Stimulated activated CD8-positive, alpha-beta memory T cell treated with anti-CD3 and anti-CD28 coated beads, Interleukin-12 subunit alpha, Interleukin-12 subunit beta, amount 100 ng/mL, for 24 hours (primary cell): ENCODE measurements at regions not wholly inside any gene's neighbourhood (a gene's known extent, or its start where the extent isn't known, plus 50 kb on each side); places are given as distances from the start of the nearest gene placed in this dataset.

Source experiments
- DNase-seq: peaks from one replicate; pipeline ENCODE4 v3.0.0-alpha.2; 2020; ENCODE audit errors: extremely low read depth

GRCh38 chr2:217273162-217273561, 413.3 kb upstream of the TNP1 start:
- DNase-seq, result no peak

DNA sequence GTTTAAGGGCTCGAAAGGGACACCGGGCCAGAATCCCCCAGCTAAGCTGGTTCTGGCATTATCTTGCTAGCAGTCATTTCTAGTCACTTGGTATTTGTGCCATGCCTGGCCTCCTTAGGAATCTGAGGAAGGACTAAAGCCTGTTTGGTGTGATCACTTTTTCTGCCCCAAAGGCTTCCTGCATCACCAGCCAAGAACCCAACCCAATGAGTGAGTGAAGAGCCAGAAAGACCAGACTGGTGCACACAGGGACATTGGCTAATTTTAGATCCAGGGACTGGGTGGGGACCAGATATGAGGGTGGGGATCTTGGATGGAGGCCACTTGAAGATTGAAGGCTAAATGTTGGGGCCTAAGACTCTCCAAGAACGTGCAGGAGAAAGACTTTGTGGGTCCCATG, 411.9 kb upstream of the TNP1 start:
- DNase-seq, result no peak

- DNase-seq, result no peak
These were observed 410.7 kb upstream of the TNP1 start for GRCh38 chr2:217270485-217271121.

DNA sequence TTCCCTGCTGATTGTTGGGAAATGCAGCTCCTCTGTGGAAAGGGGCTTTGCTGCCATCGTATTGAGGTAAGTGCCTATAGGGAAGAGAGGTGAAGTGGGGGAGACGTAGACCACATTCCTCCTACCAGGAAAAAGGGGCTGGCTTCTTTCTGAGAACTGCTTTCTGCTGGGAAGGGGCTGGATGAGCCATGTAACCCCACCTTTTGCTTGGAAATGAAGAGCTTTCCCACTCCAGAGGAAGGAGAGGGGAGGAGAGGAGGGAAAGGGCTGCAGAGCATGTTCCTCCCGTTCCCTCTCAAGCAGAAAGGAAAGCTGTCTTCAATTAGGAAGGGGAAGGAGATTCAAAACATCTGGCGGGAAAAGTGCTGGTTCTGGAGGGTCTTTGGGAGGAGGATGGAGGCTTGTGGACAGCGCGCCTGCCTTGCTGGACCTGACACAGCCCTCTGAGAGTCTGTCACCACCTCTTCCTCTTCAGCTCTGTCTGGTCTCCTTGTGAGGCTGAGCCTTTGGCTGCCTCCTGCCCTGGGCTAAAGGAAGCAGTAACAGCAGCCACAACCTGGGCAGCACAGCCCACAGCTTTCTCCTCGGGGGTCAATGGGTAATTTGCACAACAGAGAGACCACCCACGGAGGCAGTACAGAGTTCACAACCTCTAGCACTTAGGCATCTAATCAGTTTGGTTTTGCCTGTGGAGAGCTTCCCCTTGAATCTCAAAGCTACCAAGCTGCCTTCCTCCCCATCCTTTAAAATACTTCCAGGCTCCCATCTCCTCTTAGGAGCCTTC, 410.0 kb upstream of the TNP1 start:
- no peak for DNase-seq

DNA sequence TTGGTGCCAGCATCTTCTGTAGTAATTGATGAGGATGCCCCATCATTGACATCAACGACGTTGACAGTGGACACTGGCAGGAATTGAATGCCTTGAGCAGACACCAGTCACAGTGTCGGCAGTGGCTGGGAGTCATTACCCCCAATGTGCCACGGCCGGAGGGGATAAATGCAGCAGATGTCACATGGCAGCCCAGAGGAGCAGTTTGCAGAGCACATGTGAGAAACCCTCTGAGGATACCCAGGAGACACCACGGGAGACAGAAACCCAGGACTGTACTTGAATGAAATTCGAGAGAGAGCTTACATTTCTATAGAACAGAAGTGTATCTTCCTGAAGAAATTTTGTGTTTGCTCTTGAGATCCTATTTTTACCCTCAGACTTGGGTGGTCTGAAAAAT, 409.1 kb upstream of the TNP1 start:
- DNase-seq, result no peak

GRCh38 chr2:217267758-217268157, 407.9 kb upstream of the TNP1 start:
- no peak for DNase-seq

- no peak for DNase-seq
These were observed 403.9 kb upstream of the TNP1 start for GRCh38 chr2:217263756-217264155.

GRCh38 chr2:217262911-217263310, 403.0 kb upstream of the TNP1 start:
- DNase-seq, result no peak

DNA sequence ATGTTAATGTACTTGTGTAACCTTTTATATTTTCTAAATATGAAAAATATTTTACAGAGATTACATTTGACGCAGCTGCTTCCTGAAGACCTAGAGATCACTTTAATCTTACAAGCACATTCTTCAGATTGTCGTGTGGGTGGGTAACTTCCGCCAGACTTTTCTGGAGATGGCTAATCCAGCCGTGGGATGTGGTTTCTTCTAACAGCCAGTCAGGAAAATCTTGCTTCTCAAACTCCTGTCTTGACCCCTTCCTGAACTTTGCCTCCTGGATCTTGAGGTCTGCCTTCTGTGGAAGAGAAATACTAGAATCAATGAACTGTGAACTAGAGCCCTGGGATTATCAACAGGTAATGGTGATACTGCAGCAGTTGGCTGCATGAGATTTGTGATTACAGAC, 401.6 kb upstream of the TNP1 start:
- DNase-seq, result no peak

DNA sequence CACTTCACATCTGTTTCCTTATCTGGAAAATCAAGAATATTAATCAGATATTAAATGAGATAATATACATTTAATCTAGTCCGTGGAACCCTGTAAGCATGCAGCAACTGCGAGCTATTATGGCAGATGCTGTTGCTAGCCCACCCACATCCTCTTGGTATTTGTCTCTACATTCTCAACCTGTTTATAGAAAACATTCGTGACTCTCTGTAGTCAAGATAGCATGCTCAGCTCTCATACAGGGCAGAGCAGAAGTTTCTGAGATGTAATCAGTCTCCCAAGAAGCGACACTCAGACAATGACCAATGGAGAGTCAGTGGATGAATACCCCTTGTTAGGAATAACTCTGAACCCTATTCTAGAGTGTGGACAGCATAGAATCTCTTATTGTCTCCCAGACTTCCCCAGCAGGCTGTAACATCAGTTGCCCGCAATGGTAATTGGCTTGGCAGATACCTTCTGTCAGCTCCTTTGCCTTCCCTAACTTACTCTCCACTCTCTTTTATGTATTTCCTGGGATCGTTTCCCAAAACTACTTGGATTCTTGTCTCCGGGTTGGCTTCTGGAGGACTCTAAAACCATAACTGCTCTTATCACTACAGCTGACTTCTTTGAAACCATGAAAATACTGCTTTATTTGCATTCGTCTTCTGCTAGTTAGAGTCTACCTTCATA, 400.7 kb upstream of the TNP1 start:
- DNase-seq, result no peak

DNA sequence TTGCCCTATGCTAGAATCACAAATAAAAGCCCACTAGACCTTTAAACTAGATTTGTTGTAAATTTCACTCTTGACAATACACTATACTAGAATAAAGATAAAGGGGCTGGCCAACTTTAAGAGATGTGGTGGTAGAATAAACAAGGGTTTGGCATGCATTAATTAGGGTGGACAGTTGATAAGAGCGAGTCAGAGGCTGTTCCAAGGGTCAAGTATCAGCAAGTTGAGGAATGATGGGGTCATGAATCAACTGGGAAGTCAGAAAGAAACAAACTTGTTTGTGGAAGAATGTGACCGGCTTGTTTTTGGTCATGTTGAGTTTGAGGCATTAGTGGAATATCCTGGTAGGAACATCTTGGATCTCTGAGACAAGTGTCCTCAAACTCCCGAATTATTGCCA, 398.3 kb upstream of the TNP1 start:
- no peak for DNase-seq

DNA sequence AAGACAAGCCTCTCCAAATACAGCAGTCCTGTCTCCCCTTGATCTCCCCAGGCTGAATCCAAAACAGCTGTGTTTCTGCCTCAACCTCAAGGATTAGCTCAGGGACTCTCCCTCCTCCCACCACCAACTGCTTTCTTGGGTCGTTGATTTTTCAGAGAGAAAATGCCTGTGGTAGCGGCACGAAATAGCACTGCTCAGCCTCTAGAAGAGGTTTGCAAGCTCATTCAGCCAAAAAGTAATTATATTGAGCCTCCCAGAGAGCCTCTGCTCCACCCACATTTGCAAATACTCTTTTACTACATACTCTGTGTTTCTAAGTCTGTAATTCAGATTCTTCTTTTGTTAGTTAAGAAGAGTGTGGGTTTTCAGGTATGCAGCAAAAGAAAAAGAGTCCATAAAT, 396.4 kb upstream of the TNP1 start:
- no peak for DNase-seq

- DNase-seq, result no peak
These were observed 394.2 kb upstream of the TNP1 start for GRCh38 chr2:217254111-217254510.

- no peak for DNase-seq
These were observed 392.3 kb upstream of the TNP1 start for GRCh38 chr2:217252181-217252580.

DNA sequence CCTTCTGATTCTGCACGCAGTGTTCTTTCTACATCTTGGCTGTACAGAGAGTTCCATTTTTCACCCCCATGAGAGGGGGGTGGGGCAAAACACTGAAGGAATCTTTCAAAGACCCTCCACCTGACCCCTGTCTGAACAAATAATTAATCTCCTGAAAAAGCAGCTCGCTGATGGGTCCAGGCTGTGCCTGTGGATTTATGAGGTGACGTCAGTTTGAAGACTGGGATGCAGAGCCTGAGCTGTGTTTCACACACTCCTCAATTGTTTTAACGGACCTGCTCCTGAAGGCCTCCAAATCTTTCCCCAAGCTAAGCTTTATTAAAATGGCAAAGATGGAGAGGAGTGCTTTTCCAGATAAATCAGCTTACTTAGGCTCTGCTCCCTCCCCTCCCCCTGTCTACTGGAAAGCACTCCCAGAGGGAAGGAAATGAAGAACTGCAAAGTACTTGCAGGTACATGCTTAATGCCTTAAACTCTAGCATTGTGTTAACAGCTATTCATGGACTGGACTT, 390.2 kb upstream of the TNP1 start:
- DNase-seq, result no peak

GRCh38 chr2:217249121-217250012, 389.5 kb upstream of the TNP1 start:
- no peak for DNase-seq

- no peak for DNase-seq
These were observed 388.6 kb upstream of the TNP1 start for GRCh38 chr2:217248312-217248935.

- DNase-seq, result no peak
These were observed 387.6 kb upstream of the TNP1 start for GRCh38 chr2:217247476-217247875.

GRCh38 chr2:217246108-217246507, 386.2 kb upstream of the TNP1 start:
- DNase-seq, result no peak

GRCh38 chr2:217244815-217245214, 385.0 kb upstream of the TNP1 start:
- DNase-seq, result no peak

DNA sequence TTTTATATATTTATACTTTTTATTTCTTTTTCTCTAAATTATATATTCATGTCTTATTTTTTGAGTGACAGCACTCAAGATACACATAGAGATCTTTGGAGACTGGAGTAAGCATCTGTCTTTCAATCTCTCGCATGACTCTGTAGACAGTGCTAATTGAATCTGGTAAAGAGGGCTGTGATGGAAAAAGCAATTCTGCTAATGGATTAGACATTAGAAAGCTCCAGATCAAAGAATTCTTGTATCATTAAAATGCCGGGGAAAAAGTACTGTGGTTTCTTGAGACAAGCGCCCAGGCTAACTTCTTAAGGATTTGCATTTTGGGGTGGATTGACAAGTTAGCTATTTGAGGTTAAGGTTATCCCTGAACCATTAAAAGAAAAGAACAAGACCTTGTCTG, 383.1 kb upstream of the TNP1 start:
- DNase-seq, result no peak
